Loucy (cell line): ENCODE measurements at regions not wholly inside any gene's neighbourhood (a gene's known extent, or its start where the extent isn't known, plus 50 kb on each side); places are given as distances from the start of the nearest gene placed in this dataset.

Experiments
- EZH2phosphoT487 ChIP-seq: fragments of 200-600 bp; IDR thresholded peaks from 2 replicates; pipeline ENCODE4 v1.6.1; 2018; ENCODE audit warnings: antibody characterized with exemption, mild to moderate bottlenecking, moderate library complexity, borderline replicate concordance
- TF ChIP-seq, protein P1 (sequence below): fragments of 200-600 bp; sonication (generic); conservative IDR thresholded peaks from 2 replicates; pipeline ENCODE4 v1.5.1; 2014; ENCODE audit warnings: mild to moderate bottlenecking, antibody characterized with exemption, low read length

DNA sequence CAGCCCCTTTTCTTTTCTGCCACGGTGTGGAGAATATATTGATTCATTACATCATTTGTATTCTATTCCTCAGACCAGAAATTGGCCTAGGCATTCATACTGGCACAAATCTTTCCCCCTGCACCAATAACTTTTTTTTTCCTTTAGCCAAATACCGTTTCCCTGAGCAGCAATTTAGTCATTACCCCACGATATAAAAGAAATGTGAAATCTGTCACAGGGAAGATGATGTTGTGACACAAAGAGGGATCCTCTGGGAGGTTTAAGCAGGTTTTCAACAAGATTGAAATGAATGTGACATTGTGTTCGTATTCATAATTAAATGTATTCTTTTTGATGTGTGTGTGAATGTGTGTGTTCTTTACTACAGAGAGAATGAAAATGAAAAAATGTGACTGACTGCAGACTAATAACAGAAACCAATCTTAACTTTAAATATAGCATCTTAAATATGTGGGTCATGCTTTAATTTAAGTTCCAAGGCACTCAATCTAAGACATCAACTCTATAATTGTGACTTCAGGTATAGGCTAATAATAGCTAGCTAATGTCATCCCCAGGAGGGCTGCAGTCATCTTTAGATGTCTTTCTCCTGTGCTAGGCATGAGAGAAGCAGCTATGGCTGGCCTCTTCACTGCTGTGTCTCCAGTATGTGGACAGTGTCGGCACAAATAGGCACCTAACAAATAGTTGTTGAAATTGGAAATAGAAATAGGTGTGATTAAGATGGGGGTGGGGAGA, 177.7 kb downstream of the BTBD3 start:
- TF ChIP-seq, protein P1, sequence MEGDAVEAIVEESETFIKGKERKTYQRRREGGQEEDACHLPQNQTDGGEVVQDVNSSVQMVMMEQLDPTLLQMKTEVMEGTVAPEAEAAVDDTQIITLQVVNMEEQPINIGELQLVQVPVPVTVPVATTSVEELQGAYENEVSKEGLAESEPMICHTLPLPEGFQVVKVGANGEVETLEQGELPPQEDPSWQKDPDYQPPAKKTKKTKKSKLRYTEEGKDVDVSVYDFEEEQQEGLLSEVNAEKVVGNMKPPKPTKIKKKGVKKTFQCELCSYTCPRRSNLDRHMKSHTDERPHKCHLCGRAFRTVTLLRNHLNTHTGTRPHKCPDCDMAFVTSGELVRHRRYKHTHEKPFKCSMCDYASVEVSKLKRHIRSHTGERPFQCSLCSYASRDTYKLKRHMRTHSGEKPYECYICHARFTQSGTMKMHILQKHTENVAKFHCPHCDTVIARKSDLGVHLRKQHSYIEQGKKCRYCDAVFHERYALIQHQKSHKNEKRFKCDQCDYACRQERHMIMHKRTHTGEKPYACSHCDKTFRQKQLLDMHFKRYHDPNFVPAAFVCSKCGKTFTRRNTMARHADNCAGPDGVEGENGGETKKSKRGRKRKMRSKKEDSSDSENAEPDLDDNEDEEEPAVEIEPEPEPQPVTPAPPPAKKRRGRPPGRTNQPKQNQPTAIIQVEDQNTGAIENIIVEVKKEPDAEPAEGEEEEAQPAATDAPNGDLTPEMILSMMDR: no peak
- TF ChIP-seq EZH2phosphoT487: no peak
